ENCODE measurements at regions not wholly inside any gene's neighbourhood (a gene's known extent, or its start where the extent isn't known, plus 50 kb on each side); places are given as distances from the start of the nearest gene placed in this dataset.

- ATAC-seq (no peak), FAIRE-seq (no peak), DNase-seq (ENCODE audit: low spot score) (no peak)
- Histone ChIP-seq H3K27ac (ENCODE audit: extremely low read length, insufficient read depth, low read length) (no peak overlapping the region), H4K20me1 (ENCODE audit: insufficient read depth, low read length) (no peaks in the 10 kb centered on the region), H3K4me2 (ENCODE audit: low read depth, low read length) (no peak overlapping the region), H3K9ac (ENCODE audit: insufficient read depth, low read depth, low read length) (no peak overlapping the region), H3K36me3 (replicated peaks in 1 of 2; ENCODE audit: control insufficient read depth in 1 of 2, insufficient read depth in 2 of 2, low read length in 2 of 2) (no peaks in the 10 kb centered on the region), H3K79me2 (ENCODE audit: insufficient read depth, low read length) (no peaks in the 10 kb centered on the region), H3K27me3 (ENCODE audit: control insufficient read depth in 1 of 2, insufficient read depth in 2 of 2, low read length in 2 of 2) (peaks cover 0 to 33% of the 10 kb centered on the region in 2 experiments; a peak in 4 of 5 replicates), H3K9me3 (ENCODE audit: low read length) (no peaks in the 10 kb centered on the region), H2AFZ (ENCODE audit: low read length) (no peak overlapping the region), H3K4me3 (replicated peaks in 1 of 3; ENCODE audit: insufficient read depth in 1 of 3, low read depth in 2 of 3, low read length in 3 of 3) (no peak overlapping the region), H3K4me1 (ENCODE audit: insufficient read depth, low read length) (peaks cover 13% of the 10 kb centered on the region)
- in situ Hi-C loops (cut with HindIII; ENCODE audit: extremely low pct_ligation_motif_present, low pct_unique_long_range_greater_than_20kb) (loop anchor here (10.0 to 25.0 kb wide), 2 partner anchors 358 to 680 kb away; no protein-coding TSS in a partner anchor), intact Hi-C loops (cut with micrococcal nuclease; ENCODE audit: unreplicated experiment) (loop anchor here (10.0 kb wide), 1 partner anchor 228 kb away; no protein-coding TSS in a partner anchor)
- TF ChIP-seq ATF5 (CRISPR knock-in tag; IDR thresholded peaks at IDR 0.05; ENCODE audit: low read depth) (no peak), ZNF432 (CRISPR knock-in tag; IDR thresholded peaks at IDR 0.05; ENCODE audit: borderline replicate concordance) (no peak), NFRKB (IDR thresholded peaks at IDR 0.05) (no peak), MAZ (IDR thresholded peaks at IDR 0.05; ENCODE audit: borderline replicate concordance, low read depth, low read length) (no peak), MAZ (CRISPR knock-in tag; IDR thresholded peaks at IDR 0.05; ENCODE audit: low read depth) (no peak), ZNF441 (CRISPR knock-in tag; IDR thresholded peaks at IDR 0.05; ENCODE audit: borderline replicate concordance) (no peak), BATF2 (CRISPR knock-in tag; IDR thresholded peaks at IDR 0.05) (no peak), HMG20A (CRISPR knock-in tag; IDR thresholded peaks at IDR 0.05; ENCODE audit: borderline replicate concordance) (no peak), CREB3 (CRISPR knock-in tag; IDR thresholded peaks at IDR 0.05) (no peak), SNAPC4 (CRISPR knock-in tag; IDR thresholded peaks at IDR 0.05) (no peak), PLSCR1 (CRISPR knock-in tag; IDR thresholded peaks at IDR 0.05; ENCODE audit: borderline replicate concordance) (no peak)
- 65% methylated on average over 19 of the region's 19 CpGs for WGBS (ENCODE audit: low lambda C conversion rate)
- CTCF ChIA-PET (ENCODE audit: low intra/inter-chr PET ratio, low total read pairs): no interaction called here
- POLR2A ChIA-PET: no interaction called here
- no TSS peak for BruUV-seq (replicated peaks)
These were observed 144.4 kb upstream of the ZFHX3 start for GRCh38 chr16:73192232-73192894.

Measured in HepG2 (cell line).